ENCODE measurements at regions not wholly inside any gene's neighbourhood (a gene's known extent, or its start where the extent isn't known, plus 50 kb on each side); places are given as distances from the start of the nearest gene placed in this dataset.

DNA sequence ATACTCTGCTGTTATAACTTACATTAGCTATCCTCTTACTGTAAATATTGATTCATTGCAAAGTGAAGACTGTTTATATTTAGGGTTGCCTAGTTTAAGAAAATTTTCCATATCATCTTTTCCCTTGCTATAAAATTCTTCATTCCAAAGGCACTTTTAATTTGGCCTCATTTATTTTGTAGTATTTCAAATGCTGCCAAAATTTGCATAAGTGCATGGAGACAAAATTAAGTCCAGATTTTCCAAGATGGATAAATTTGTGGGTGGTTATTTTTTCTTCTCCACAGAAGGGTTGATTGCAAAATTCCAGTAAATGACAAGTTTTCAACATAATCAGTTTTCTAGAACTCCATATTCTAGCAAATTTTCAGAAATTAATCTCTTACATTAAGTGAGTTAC is 141.5 kb upstream of the MTAP start:
- Mint-ChIP-seq H3K27me3 (ENCODE audit: low read depth) (no peaks in the 10 kb centered on the region), H3K36me3 (no peaks in the 10 kb centered on the region), H3K4me3 (no peak overlapping the region), H3K9me3 (peaks cover 14% of the 10 kb centered on the region), H3K4me1 (peaks cover 10% of the 10 kb centered on the region), H3K27ac (no peak overlapping the region)
- no peak for DNase-seq (ENCODE audit: low spot score in 2 of 2, unreplicated experiment in 2 of 2)
- no peak for TF ChIP-seq CTCF (IDR thresholded peaks at IDR 0.05; ENCODE audit: unreplicated experiment)

DNA sequence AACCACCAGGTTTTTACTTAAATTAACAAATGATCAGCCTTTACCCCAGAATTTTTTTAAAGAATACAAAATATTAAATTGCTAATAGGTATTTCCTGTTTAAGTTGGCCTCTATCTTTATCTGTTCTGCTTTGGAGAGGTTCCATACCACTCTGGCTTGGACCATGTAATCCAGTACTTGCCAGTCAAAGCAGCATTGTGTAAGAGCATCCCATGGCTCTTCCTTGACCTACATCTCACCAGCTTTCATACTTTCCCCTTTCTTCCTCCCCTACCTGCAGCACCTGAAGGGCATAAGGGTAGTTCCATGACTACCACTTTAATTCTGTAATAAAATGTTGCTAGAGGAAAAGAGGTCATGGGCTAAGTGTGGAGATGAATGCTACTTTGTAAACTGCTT is 140.8 kb upstream of the MTAP start:
- DNase-seq (ENCODE audit: low spot score in 2 of 2, unreplicated experiment in 2 of 2), result no peak
- Mint-ChIP-seq H3K27me3 (ENCODE audit: low read depth) (no peaks in the 10 kb centered on the region), H3K4me1 (peaks cover 10% of the 10 kb centered on the region), H3K36me3 (no peaks in the 10 kb centered on the region), H3K9me3 (peaks cover 15% of the 10 kb centered on the region), H3K27ac (no peak overlapping the region), H3K4me3 (no peak overlapping the region)
- no peak for TF ChIP-seq CTCF (IDR thresholded peaks at IDR 0.05; ENCODE audit: unreplicated experiment)

DNA sequence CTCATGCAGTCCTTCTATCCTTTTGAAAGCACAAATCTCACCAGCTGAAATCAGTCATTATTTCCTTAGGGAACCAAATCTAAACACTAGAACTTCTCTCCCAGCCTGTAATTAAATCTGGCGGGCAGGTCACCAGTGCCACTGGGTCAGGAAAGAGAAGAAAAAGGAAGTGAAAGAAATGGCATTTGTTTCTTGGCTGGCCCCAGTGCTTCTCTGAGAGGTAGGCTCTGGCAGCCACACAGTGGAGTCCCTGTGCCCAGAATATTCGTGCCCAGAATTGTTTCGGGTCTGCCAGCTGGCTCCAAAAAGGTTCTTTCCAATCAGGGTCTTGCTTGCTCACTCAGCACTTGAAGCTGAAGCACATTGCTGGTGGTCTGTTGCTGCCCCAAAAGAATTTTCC is 133.9 kb upstream of the MTAP start:
- peaks cover 3% of the 10 kb centered on the region for H3K9me3 Mint-ChIP-seq
- TF ChIP-seq CTCF (IDR thresholded peaks at IDR 0.05; ENCODE audit: unreplicated experiment), result no peak
- no peak for DNase-seq (ENCODE audit: low spot score in 2 of 2, unreplicated experiment in 2 of 2)
- no peak overlapping the region for H3K27ac Mint-ChIP-seq
- no peaks in the 10 kb centered on the region for H3K36me3 Mint-ChIP-seq
- no peaks in the 10 kb centered on the region for H3K4me1 Mint-ChIP-seq
- H3K27me3 Mint-ChIP-seq (ENCODE audit: low read depth), result no peaks in the 10 kb centered on the region
- H3K4me3 Mint-ChIP-seq, result no peak overlapping the region

DNA sequence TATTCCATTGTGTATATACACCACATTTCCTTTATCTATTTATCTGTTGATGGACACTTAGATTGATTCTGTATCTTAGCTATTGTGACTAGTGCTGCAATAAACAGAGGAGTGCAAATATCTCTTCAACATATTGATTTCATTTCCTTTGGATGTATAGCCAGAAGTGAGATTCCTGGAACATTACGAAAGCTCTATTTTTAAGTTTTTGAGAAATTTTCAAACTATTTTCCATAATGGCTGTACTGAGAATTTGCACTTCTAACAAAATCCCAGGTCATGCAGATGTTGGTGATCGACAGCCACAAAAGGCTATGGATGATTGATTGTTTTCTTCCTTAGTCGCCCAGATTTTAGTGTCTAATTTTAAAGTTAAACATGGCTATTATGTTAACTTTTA is 132.7 kb upstream of the MTAP start:
- Mint-ChIP-seq H3K27ac (no peak overlapping the region), H3K9me3 (peaks cover 3% of the 10 kb centered on the region), H3K4me3 (no peak overlapping the region), H3K36me3 (no peaks in the 10 kb centered on the region), H3K4me1 (no peaks in the 10 kb centered on the region), H3K27me3 (ENCODE audit: low read depth) (no peaks in the 10 kb centered on the region)
- DNase-seq (ENCODE audit: low spot score in 2 of 2, unreplicated experiment in 2 of 2), result no peak
- no peak for TF ChIP-seq CTCF (IDR thresholded peaks at IDR 0.05; ENCODE audit: unreplicated experiment)

- Mint-ChIP-seq H3K4me1 (no peaks in the 10 kb centered on the region), H3K4me3 (no peak overlapping the region), H3K36me3 (no peaks in the 10 kb centered on the region), H3K27ac (no peak overlapping the region), H3K9me3 (peaks cover 3% of the 10 kb centered on the region), H3K27me3 (ENCODE audit: low read depth) (no peaks in the 10 kb centered on the region)
- DNase-seq (ENCODE audit: low spot score in 2 of 2, unreplicated experiment in 2 of 2), result no peak
- no peak for TF ChIP-seq CTCF (IDR thresholded peaks at IDR 0.05; ENCODE audit: unreplicated experiment)
Measured at GRCh38 chr9:21670374-21670773, 132.1 kb upstream of the MTAP start.

GRCh38 chr9:21672140-21672539 is 130.3 kb upstream of the MTAP start:
- no peak overlapping the region for H3K27ac Mint-ChIP-seq
- H3K9me3 Mint-ChIP-seq, result no peaks in the 10 kb centered on the region
- DNase-seq (ENCODE audit: low spot score in 2 of 2, unreplicated experiment in 2 of 2), result no peak
- peaks cover 2% of the 10 kb centered on the region for H3K4me1 Mint-ChIP-seq
- no peaks in the 10 kb centered on the region for H3K36me3 Mint-ChIP-seq
- TF ChIP-seq CTCF (IDR thresholded peaks at IDR 0.05; ENCODE audit: unreplicated experiment), result no peak
- H3K27me3 Mint-ChIP-seq (ENCODE audit: low read depth), result no peaks in the 10 kb centered on the region
- H3K4me3 Mint-ChIP-seq, result no peak overlapping the region

Data from mesothelial cell of epicardium (in vitro differentiated cells).